ENCODE measurements at regions not wholly inside any gene's neighbourhood (a gene's known extent, or its start where the extent isn't known, plus 50 kb on each side); places are given as distances from the start of the nearest gene placed in this dataset.

DNA sequence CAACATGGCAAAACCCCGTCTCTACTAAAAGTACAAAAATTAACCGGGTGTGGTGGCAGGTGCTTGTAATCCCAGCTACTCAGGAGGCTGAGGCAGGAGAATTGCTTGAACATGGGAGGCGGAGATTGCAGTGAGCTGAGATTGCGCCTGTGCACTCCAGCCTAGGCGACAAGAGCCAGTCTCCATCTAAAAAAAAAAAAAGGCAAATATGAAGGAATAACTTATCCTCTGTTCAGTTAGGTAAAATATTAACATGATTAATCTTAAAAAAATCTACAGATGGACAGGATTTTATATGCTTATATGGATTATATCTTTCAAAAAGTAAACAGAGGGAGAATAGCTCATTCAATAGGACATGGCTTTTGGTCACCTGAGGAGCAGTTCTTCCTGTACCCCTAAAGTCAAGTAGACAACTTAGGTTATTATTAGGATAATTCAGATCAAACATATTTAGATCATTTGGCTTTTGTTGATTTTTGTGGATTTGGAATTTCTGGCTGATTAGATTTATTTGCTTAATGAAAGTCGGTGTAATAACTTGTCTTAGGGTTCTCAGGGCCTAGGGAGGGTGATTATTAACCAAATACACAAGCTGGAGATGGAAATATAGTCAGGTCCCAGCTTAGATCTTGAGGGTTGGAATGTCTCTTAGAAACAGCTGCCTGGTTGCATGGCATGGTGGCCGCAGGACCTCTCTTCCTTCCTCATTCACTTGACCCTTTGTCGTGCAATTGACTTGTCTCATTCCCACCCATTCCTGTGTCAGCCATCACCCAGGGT lies 82.1 kb upstream of the ONECUT1 start:
- no peak for DNase-seq (ENCODE audit: low read depth)
- TF ChIP-seq, protein P1, sequence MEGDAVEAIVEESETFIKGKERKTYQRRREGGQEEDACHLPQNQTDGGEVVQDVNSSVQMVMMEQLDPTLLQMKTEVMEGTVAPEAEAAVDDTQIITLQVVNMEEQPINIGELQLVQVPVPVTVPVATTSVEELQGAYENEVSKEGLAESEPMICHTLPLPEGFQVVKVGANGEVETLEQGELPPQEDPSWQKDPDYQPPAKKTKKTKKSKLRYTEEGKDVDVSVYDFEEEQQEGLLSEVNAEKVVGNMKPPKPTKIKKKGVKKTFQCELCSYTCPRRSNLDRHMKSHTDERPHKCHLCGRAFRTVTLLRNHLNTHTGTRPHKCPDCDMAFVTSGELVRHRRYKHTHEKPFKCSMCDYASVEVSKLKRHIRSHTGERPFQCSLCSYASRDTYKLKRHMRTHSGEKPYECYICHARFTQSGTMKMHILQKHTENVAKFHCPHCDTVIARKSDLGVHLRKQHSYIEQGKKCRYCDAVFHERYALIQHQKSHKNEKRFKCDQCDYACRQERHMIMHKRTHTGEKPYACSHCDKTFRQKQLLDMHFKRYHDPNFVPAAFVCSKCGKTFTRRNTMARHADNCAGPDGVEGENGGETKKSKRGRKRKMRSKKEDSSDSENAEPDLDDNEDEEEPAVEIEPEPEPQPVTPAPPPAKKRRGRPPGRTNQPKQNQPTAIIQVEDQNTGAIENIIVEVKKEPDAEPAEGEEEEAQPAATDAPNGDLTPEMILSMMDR (IDR thresholded peaks at IDR 0.05; ENCODE audit: low read depth, low read length, missing control alignments) = no peak

DNA sequence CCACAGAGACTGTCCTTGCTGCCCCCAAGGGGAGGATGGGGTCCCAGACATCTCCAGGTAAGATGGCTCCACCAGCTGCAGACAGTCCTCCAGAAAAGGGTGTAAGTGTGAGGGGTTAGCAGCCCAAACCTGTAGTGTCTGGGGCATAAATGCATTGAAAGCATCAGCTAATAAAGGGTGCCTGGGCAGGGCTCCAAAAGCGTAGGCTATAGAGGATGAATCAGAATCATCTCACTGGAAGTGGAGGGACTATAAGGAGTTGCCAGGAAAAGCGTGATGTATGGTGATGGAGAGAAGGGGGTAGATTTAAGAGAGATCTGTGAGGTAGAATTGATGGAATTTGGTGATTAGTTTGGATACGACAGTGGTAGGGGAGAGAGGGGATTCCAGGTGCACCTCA lies 79.9 kb upstream of the ONECUT1 start:
- DNase-seq (ENCODE audit: low read depth) = no peak
- no peak overlapping the region for H3K4me3 ChIP-seq (ENCODE audit: low read depth, low read length)
- TF ChIP-seq, protein P1 (IDR thresholded peaks at IDR 0.05; ENCODE audit: low read depth, low read length, missing control alignments) = no peak

More for the DNA sequence above, 82.1 kb upstream of the ONECUT1 start:
- no peak overlapping the region for H3K4me3 ChIP-seq (ENCODE audit: low read depth, low read length)

GRCh38 chr15:52866698-52867097 lies 76.6 kb upstream of the ONECUT1 start:
- TF ChIP-seq, protein P1 (IDR thresholded peaks at IDR 0.05; ENCODE audit: low read depth, low read length, missing control alignments) = no peak
- no peak for DNase-seq (ENCODE audit: low read depth)
- H3K4me3 ChIP-seq (ENCODE audit: low read depth, low read length) = no peak overlapping the region

GRCh38 chr15:52862677-52863076 lies 72.5 kb upstream of the ONECUT1 start:
- TF ChIP-seq, protein P1 (IDR thresholded peaks at IDR 0.05; ENCODE audit: low read depth, low read length, missing control alignments) = no peak
- no peak for DNase-seq (ENCODE audit: low read depth)

DNA sequence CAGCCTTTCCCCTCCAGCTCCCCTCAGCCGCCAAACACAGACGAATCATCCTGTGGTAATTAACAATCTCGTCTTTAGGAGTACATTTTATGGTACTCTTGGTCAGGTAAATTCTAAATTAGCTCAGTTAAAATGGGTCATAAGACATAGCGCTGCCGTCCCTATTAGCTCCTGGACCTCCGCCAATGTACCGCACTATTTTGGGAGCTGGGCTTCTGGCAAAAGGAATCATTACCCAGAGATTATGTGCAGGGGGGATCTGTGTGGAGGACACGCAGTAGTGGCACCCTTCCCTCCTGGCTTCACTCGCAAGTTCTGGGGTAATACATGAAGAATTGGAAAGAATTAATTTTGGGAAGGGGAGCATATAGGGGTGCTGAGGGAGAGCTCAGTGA lies 68.6 kb upstream of the ONECUT1 start:
- no peak overlapping the region for H3K4me3 ChIP-seq (ENCODE audit: low read depth, low read length)
- TF ChIP-seq, protein P1 (IDR thresholded peaks at IDR 0.05; ENCODE audit: low read depth, low read length, missing control alignments) = no peak
- no peak for DNase-seq (ENCODE audit: low read depth)

More at GRCh38 chr15:52862677-52863076, 72.5 kb upstream of the ONECUT1 start:
- H3K4me3 ChIP-seq (ENCODE audit: low read depth, low read length) = no peak overlapping the region

DNA sequence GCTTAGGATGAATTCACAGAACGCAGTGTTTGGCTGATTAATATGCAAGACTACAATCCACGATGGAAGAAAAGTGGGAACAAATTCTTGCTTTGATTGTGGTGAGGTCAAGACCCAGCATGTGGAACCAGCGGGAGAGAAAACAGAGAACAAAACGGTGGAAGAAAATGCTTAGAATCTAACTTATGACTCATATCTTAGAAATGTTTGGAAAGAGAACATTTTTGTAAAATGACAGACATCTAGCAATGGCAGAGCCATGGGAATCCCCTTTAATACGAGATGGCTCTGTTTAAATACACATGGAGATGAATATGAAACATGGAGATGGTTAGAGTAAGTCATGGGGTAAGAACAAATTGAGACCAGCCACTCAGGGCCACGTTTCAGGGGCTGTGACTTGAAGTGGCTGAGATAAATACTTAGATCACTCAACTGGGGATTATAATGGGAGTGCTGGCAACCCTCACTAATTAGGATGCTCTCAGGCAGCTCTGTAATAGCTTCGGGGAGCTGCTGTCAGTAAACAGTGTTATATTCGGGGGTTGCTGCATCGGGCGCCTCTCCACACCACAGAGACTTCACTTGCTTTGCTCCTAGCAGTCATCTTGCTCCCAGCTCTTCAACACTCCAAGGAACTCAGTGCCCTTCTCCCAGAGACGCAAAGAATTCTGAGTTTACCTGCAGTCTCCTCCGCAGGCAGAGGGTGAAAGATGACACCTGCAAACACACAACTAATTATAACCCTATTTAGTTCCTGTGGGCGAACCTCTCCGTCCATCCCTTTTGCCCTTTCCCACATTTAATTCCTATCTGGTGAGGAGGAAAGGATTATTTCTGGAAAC lies 68.0 kb upstream of the ONECUT1 start:
- TF ChIP-seq, protein P1 (IDR thresholded peaks at IDR 0.05; ENCODE audit: low read depth, low read length, missing control alignments) = no peak
- no peak overlapping the region for H3K4me3 ChIP-seq (ENCODE audit: low read depth, low read length)
- no peak for DNase-seq (ENCODE audit: low read depth)

Measured in GM12864 (cell line).